Fibroblast of peridontal ligament (primary cell): ENCODE measurements at regions not wholly inside any gene's neighbourhood (a gene's known extent, or its start where the extent isn't known, plus 50 kb on each side); places are given as distances from the start of the nearest gene placed in this dataset.
"Not testable (repeated sequence)": the region's sequence is repeated elsewhere in the genome, so short reads cannot be mapped to it uniquely, and the experiment has no call there.

Experiments
- DNase-seq: peaks from one replicate; pipeline ENCODE4 v3.0.0-alpha.2; 2010; ENCODE audit errors: extremely low read depth

DNA sequence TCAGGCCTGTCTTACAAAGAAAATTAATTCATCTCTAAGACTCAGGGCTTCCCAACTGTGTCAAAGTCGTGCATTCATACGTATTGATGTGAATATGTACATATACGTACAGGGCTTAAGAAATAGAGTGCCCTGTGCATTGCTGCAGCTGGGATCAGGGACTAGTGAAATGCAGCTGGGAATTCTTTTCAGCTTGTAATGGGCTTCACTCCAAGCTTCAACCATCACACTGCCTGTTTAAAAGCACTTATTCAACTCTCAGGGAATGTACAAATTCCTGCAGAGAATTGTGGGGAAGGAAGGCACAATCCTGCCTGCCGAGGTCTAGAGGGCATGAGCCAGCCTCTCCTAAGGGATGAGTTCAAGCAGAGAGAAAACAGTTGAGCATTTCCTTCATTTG lies 59.6 kb upstream of the MAN2A1 start:
- DNase-seq, result no peak

DNA sequence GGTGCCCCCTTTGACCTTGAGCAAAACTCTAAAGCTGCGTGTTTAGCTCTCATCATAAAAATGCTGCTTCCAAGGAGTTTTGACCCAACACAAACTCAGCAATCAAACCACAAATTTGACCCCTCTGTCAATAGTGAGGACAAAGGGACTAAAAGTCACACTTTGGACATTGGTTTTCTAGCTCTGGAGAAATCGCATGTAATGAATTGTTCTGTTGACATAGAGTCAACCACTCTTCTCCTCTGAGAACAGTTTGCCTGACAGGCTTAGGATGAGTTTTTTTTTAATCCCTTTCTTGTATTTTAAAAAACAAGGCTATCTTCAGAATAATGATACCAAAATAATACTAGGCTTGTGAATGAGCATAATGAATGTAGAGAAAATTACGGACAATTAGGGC lies 61.1 kb upstream of the MAN2A1 start:
- no peak for DNase-seq

DNA sequence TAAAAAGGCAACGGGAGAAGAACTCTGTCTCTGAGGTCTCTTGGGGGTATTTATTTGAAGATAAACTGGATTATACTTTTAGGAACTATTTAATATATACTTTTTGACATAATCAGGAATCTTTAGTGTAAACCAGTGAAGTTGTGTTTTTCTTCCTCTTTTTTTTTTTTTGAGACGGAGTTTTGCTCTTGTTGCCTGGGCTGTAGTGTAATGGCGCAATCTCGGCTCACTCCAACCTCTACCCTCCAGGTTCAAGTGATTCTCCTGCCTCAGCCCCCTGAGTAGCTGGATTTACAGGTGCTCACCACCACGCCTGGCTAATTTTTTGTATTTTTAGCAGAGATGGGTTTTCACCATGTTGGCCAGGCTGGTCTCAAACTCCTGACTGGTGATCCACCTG lies 68.5 kb upstream of the MAN2A1 start:
- DNase-seq, result not testable (repeated sequence)

- DNase-seq, result no peak
Observed at GRCh38 chr5:109620651-109621050, 69.1 kb upstream of the MAN2A1 start.

DNA sequence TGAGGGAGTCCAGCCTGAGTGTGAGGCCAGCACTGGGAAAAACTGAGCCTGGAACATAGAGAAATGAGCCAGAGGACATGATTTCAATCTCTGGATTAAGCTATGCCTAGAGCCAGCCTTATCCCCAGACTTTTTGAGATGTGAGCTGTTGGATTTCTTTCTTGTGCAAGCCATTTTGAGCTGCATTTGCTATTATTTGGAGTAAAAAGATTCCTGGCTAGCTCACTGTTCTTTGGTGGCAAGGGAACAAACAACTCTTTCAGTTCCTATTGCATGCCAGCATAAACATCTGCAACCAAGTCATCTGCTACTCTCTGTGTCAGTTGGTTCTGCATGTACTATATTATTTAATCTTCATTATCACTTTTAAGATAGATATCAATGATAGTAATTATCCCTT lies 70.1 kb upstream of the MAN2A1 start:
- no peak for DNase-seq

DNA sequence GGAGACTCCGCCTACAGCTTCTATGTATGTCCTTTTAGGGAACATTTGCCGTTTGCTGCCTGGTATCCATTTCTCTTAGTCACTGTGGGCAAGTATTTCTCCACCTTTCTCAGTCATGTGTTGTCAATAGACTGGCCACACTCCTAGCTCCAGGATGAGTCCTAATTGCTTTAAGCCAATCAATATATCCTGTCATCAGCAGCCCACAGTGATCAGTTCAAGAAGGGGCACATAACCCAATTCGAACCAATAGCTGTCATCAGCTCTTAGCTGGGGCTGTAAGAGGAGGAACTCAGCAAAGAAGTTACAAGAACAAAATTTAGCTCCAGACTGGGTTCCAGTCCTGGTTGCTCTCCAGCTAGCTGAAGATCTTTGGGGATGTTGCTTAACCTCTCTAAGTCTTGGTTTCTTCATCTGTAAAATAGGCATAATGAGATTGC lies 70.7 kb upstream of the MAN2A1 start:
- DNase-seq, result no peak

GRCh38 chr5:109614981-109615380 lies 74.7 kb upstream of the MAN2A1 start:
- DNase-seq, result no peak

- DNase-seq, result no peak
Observed at GRCh38 chr5:109614301-109614700, 75.4 kb upstream of the MAN2A1 start.

- no peak for DNase-seq
Observed at GRCh38 chr5:109612278-109612905, 77.3 kb upstream of the MAN2A1 start.

- DNase-seq, result no peak
Observed at GRCh38 chr5:109611505-109611904, 78.2 kb upstream of the MAN2A1 start.

- no peak for DNase-seq
Observed at GRCh38 chr5:109611061-109611460, 78.7 kb upstream of the MAN2A1 start.

GRCh38 chr5:109610581-109610980 lies 79.1 kb upstream of the MAN2A1 start:
- no peak for DNase-seq

GRCh38 chr5:109605207-109605730 lies 84.5 kb upstream of the MAN2A1 start:
- DNase-seq, result no peak

- no peak for DNase-seq
Observed at GRCh38 chr5:109604758-109605157, 85.0 kb upstream of the MAN2A1 start.

- DNase-seq, result no peak
Observed at GRCh38 chr5:109601736-109602135, 88.0 kb upstream of the MAN2A1 start.

DNA sequence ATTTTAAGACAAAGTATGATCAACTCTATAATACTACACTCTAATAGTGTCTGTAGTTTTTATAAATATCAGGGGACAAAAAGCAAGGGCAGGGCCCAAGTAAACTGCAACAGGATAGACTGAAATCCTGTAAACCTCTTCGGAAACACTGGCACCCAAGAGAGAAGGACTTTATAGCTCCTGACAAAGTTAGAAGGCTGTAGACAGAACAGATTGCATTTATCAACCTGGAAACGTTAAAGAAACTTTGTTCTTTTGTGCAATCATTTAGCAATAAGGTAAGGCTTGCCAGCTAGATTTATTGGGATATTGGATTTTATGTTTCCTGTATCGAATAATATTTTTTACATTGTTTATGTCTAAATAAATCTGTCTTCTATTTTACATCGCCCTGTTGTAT lies 91.8 kb upstream of the MAN2A1 start:
- DNase-seq, result no peak

- no peak for DNase-seq
Observed at GRCh38 chr5:109594217-109594616, 95.5 kb upstream of the MAN2A1 start.

GRCh38 chr5:109590799-109591198 lies 98.9 kb upstream of the MAN2A1 start:
- DNase-seq, result no peak

DNA sequence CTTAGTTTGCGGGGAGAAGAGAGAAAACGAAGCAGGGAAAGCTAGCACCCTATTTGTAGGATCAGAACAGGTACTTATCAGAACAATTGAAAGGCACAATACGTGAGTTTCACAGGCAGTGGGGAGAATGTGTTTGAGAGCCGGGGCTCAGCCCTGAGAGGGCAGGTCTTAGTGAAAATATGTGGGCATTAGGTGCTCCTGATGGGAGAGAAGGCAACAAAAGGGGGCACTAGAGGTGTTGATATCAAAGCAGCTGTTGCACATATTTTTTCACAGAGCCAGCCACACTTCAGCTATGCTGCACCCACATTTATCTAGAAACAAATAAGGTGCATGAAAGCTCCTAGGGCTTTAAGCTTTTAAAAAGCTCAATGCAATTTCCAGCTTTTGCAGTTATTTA lies 99.7 kb upstream of the MAN2A1 start:
- no peak for DNase-seq

- DNase-seq, result no peak
Observed at GRCh38 chr5:109589239-109589638, 100.5 kb upstream of the MAN2A1 start.

GRCh38 chr5:109588281-109589035 lies 101.3 kb upstream of the MAN2A1 start:
- DNase-seq, result no peak

DNA sequence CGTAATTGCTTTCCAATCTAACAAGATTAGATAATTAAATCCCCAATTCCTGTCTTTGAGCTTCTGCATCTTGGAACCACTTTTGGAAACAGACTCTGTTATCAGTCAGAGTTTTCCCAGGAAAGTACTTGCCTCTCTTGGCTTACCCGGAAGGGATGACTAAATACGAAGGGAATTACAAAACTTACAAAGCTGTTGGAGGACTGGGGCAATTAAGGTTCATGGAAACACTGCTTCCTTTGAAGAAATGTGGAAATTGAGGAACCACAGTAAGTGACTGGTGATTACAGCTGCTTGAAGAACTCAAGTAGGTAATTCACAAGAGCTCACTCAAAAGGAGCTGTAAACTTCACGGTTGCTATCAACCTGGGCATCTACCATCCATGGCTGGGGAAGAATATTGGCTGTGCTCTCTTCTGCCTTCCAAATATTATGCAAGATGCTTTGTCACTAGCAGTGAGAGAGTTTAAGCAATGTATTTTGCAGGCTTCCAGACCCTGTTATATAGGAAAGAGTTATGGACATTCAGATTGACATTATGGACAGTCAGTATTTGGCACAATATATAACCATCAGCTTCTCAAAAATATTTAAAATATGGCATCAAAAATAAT lies 104.6 kb upstream of the MAN2A1 start:
- no peak for DNase-seq

DNA sequence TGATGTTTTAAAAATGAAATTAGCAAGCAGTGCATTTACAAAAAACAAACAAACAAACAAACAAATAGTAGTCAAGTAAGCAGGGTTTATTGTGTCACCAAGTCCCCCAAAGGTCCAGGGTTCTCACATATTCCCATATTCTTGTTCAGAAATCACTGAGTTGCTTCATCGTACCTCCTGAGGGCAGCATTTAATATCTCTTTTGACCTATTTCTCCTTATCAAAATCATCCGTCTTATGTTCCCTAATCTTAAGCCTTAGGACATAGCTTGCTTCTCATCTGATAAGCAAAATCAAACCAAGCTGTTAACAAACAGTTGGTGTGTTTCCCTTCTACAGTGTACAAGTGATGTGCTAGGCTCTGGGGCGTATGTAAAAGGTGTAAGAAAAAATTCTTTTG lies 109.5 kb upstream of the MAN2A1 start:
- DNase-seq, result no peak
